PC-9 (cell line): ENCODE measurements at regions not wholly inside any gene's neighbourhood (a gene's known extent, or its start where the extent isn't known, plus 50 kb on each side); places are given as distances from the start of the nearest gene placed in this dataset.

Source experiments
- EZH2 ChIP-seq: fragments of 200-600 bp; sonication (generic); IDR thresholded peaks from 2 replicates; pipeline ENCODE4 v1.8.0; 2017; ENCODE audit warnings: antibody characterized with exemption, low read depth
- TF ChIP-seq, protein P1 (sequence below): fragments of 200-600 bp; sonication (generic); conservative IDR thresholded peaks from 2 replicates; pipeline ENCODE4 v1.6.1; 2017; ENCODE audit warnings: mixed run types, antibody characterized with exemption, mild to moderate bottlenecking, moderate library complexity

DNA sequence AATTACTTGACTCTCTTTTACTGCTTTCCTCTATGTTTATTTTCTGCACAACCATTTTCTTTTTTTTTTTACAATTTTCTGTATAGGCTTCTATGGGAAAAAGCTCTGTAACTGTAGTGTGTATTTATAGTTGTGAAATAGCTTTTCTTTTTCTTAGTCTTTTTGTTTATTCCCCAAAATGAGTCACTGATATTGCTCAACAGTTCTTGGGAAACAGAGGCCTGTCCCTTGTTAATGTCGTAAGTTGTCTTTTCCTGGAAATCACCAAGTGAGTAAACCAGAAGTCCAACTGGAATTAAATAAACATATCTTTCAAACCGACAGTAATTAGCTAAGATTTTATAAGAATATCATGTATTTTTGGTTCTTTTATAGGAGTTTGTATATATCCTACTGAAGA, 325.1 kb upstream of the PRR16 start:
- TF ChIP-seq, protein P1, sequence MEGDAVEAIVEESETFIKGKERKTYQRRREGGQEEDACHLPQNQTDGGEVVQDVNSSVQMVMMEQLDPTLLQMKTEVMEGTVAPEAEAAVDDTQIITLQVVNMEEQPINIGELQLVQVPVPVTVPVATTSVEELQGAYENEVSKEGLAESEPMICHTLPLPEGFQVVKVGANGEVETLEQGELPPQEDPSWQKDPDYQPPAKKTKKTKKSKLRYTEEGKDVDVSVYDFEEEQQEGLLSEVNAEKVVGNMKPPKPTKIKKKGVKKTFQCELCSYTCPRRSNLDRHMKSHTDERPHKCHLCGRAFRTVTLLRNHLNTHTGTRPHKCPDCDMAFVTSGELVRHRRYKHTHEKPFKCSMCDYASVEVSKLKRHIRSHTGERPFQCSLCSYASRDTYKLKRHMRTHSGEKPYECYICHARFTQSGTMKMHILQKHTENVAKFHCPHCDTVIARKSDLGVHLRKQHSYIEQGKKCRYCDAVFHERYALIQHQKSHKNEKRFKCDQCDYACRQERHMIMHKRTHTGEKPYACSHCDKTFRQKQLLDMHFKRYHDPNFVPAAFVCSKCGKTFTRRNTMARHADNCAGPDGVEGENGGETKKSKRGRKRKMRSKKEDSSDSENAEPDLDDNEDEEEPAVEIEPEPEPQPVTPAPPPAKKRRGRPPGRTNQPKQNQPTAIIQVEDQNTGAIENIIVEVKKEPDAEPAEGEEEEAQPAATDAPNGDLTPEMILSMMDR = no peak
- TF ChIP-seq EZH2 = no peak
